Upper lobe of left lung (tissue), 4 donors: ENCODE measurements at regions not wholly inside any gene's neighbourhood (a gene's known extent, or its start where the extent isn't known, plus 50 kb on each side); places are given as distances from the start of the nearest gene placed in this dataset.

ENCODE experiments used
- CTCF ChIP-seq, 6 experiments: fragments of 450-650 bp in 4 of 6; fragments of 200-600 bp in 2 of 6; sonication (generic) in 2 of 6; IDR thresholded peaks; one replicate each; pipeline ENCODE4 v1.5.1; 2016 to 2019; ENCODE audit warnings: antibody characterized with exemption in 6 of 6
- EP300 ChIP-seq, 4 donors: sonication (generic); formaldehyde crosslinking; IDR thresholded peaks; one replicate each; pipeline ENCODE4 v1.5.1; 2017; ENCODE audit warnings: antibody characterized with exemption in 4 of 4, control low read depth in 2 of 4
- POLR2A ChIP-seq, 4 donors: fragments of 450-650 bp; IDR thresholded peaks; one replicate each; pipeline ENCODE4 v1.5.1; 2016 to 2017; ENCODE audit warnings: antibody characterized with exemption in 4 of 4, mild to moderate bottlenecking in 2 of 4
- POLR2AphosphoS5 ChIP-seq, 2 donors: sonication (generic); formaldehyde crosslinking; IDR thresholded peaks; one replicate each; pipeline ENCODE4 v1.5.1; 2017; ENCODE audit warnings: antibody characterized with exemption in 2 of 2

GRCh38 chr4:187309456-187309855 lies 585.8 kb upstream of the FAT1 start:
- TF ChIP-seq POLR2AphosphoS5 (IDR thresholded peaks at IDR 0.05), result no peak
- no peak for TF ChIP-seq CTCF (IDR thresholded peaks at IDR 0.05)
- TF ChIP-seq POLR2A (IDR thresholded peaks at IDR 0.05), result no peak
- no peak for TF ChIP-seq EP300 (IDR thresholded peaks at IDR 0.05)
